Prostate gland (tissue), 2 donors: ENCODE measurements at regions not wholly inside any gene's neighbourhood (a gene's known extent, or its start where the extent isn't known, plus 50 kb on each side); places are given as distances from the start of the nearest gene placed in this dataset.

ENCODE experiments used
- POLR2A ChIP-seq: fragments of 450-650 bp; IDR thresholded peaks from one replicate; pipeline ENCODE4 v1.6.1; 2016; ENCODE audit warnings: antibody characterized with exemption, mild to moderate bottlenecking
- POLR2AphosphoS5 ChIP-seq: sonication (generic); formaldehyde crosslinking; IDR thresholded peaks from one replicate; pipeline ENCODE4 v1.6.1; 2017; ENCODE audit warnings: antibody characterized with exemption
- TF ChIP-seq, protein P1 (sequence below), 4 experiments: fragments of 200-600 bp in 2 of 4; fragments of 450-650 bp in 2 of 4; sonication (generic) in 2 of 4; IDR thresholded peaks; 1 replicate in 3 of 4; 2 replicates in 1 of 4; pipeline ENCODE4 v1.5.1; 2016 to 2019; ENCODE audit warnings: antibody characterized with exemption in 4 of 4, mild to moderate bottlenecking in 2 of 4, moderate library complexity in 2 of 4

DNA sequence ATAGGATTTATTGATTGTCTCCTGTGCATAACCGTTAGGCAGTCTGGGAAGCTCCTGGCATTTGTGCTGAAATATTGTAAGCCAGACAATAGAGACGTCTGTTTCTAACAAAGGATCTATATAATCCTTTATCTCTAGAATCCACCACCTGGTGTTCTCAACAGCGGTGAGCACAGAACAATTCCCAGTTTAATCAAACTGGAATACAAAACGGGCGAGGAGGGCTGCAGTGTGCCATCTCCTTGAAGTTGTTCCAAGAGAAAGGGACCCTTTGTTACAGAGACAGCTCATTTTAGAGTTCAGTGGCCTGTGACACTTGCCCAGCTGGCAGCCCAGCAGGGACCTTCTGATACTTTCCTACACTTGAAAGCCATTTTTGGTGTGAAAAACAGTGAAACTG is 162.8 kb upstream of the IVNS1ABP start:
- TF ChIP-seq POLR2A (no peak), POLR2AphosphoS5 (no peak)
- TF ChIP-seq, protein P1, sequence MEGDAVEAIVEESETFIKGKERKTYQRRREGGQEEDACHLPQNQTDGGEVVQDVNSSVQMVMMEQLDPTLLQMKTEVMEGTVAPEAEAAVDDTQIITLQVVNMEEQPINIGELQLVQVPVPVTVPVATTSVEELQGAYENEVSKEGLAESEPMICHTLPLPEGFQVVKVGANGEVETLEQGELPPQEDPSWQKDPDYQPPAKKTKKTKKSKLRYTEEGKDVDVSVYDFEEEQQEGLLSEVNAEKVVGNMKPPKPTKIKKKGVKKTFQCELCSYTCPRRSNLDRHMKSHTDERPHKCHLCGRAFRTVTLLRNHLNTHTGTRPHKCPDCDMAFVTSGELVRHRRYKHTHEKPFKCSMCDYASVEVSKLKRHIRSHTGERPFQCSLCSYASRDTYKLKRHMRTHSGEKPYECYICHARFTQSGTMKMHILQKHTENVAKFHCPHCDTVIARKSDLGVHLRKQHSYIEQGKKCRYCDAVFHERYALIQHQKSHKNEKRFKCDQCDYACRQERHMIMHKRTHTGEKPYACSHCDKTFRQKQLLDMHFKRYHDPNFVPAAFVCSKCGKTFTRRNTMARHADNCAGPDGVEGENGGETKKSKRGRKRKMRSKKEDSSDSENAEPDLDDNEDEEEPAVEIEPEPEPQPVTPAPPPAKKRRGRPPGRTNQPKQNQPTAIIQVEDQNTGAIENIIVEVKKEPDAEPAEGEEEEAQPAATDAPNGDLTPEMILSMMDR (IDR thresholded peaks at IDR 0.05), result no peak
